Nucleus accumbens (tissue), 56 donors: ENCODE measurements at regions not wholly inside any gene's neighbourhood (a gene's known extent, or its start where the extent isn't known, plus 50 kb on each side); places are given as distances from the start of the nearest gene placed in this dataset.
"Not testable (repeated sequence)": the region's sequence is repeated elsewhere in the genome, so short reads cannot be mapped to it uniquely, and the experiment has no call there.

ENCODE experiments used
- DNase-seq, 56 donors: peaks; one replicate each; lab custom pipeline; 2025; lab: John Stamatoyannopoulos, UW

DNA sequence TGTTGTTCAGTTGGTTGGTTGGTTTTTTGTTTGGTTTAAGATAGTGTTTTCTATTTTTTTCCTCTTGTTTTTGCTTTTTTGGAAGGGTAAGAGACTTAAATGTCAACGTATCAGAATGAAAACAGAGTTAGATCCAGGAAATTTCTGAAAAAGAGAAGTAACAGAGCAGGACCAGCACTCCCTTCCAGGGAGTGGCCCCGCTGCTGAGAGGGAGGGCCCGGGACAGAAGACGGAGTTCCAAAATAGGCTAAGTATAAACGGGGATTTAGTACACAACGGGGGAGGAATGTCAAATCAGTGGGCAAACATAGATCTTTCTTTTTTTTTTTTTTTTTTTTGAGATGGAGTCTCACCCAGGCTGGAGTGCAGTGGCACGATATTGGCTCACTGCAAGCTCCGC lies 92.7 kb upstream of the RUFY1 start:
- DNase-seq = no peak

DNA sequence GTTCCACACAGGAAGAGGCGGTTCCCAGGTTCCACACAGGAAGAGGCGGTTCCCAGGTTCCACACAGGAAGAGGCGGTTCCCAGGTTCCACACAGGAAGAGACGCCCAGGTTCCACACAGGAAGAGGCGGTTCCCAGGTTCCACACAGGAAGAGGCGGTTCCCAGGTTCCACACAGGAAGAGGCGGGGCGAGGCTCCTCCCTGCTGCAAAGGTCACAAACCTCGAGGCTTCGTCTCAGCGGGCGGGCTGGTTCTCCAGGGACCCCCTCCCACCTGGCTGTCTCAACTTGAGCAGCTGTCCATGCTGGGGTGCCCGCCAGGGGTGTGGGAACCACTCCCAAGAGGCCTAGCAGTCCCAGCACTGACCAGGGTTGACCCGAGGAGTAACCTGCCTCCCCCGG lies 94.3 kb upstream of the RUFY1 start:
- DNase-seq = not testable (repeated sequence)

DNA sequence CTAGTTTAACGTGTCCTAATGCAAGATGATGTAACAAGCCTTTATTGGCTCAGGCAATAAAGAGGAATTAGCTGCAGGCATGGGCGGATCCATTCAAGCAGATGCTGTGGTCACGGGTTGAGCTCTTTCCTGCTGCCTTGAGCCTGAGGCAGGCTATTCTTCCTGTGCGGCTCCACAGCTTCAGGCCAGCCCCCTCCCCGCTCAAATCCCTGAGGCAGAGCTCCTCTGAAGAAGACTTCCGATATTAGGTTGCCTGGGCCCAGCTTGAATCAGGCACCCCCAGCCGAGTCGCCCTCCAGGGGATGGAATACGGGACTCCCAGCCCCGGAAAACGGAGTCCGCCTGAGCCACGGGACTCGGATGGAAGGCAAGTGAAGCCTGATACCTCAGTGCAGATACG lies 95.0 kb upstream of the RUFY1 start:
- no peak for DNase-seq

DNA sequence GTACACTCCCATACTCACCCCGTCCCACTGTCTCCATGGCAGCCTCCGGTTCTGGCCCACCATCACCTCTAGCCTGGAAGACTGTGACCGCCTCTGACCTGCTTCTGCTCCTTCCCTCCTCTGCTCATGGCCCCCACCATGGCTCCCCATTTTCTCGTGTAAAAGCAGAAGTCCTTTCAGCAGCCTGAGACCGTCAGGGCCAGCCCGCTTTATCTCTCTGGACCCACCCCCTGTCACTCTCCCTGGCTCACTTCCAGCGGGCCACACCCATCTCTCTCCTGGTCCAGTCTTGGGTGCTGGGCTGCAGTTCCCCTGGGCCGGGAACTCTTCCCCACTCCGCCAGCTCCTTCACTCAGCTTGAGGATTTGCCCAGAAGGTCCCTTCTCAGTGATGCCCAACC lies 96.0 kb upstream of the RUFY1 start:
- no peak for DNase-seq

DNA sequence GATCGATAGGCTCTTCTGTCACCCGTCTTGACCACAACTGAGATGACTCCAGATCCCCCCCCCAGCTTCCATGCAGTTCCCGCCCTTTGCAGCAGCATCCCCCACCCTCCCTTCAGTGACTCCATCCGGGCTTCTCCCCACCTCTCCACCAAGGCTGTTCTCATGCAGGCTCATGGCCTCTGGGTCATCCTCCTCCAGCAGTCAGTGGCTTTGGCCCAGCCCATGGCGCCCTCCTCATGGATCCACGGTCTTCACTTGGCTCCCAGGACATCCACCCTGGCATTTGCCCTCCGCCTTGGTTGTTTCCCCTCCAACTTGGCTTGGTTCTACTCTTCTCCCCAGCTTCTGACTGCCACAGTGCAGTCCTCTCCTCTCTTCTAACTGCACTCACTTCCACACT lies 96.7 kb upstream of the RUFY1 start:
- DNase-seq = no peak

DNA sequence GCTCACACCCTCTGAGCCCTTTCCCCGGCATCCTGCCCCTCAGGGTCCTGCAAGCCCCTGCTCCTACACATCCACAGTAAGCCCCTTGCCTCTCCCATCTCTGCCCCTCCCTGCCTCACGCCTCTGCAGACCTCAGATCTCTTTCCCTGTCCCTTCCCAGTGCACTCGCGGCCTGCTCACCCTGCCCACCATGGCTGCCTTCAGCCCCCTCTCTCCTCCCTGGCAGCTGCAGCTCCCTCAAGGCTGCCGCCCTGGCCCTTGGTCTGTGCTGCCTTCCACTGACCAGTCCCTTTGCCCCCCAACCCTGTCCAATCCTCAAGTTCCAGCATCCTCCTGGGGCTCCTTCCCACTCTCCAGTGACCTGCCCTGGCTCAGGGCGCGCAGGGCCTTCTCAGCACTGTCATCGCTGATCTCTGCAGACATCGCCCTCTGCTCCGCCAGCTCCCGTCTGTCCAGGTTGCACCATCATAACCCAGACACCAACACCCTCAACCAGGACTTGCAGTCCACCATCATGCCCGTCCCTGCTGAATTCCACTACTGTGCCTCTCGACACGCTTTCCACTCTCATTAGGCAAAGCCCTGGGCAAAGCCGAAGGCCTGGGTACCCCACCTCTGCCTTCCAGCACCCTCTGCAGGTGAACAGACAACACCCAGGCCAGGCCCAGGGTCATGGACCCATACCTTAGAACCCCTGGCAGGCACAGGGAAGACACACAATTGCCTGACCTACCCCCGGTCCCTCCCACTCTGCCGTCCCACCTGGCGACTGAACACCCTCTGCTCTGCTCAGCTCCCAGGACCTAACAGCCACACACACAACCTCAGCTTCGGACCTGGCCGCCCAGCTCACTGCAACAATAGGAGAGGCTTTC lies 97.8 kb upstream of the RUFY1 start:
- no peak for DNase-seq

DNA sequence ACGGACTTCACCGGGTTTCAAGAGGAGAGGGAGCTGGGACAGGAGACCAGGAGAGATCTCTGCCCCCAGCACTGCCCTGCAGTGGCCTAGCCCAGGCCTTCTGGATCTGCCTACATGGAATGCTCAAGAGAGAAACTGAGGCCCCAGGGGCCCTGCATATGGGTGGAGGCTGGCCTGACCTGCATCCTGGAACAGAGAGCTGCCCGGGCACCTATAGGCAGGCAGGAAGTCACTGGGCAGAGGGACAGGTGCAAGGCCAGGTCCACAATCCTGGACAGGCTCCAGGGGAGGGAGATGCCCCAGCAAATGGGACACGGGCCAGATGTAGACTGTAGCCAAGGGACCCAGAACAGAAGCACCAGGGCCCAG lies 98.5 kb upstream of the RUFY1 start:
- no peak for DNase-seq

DNA sequence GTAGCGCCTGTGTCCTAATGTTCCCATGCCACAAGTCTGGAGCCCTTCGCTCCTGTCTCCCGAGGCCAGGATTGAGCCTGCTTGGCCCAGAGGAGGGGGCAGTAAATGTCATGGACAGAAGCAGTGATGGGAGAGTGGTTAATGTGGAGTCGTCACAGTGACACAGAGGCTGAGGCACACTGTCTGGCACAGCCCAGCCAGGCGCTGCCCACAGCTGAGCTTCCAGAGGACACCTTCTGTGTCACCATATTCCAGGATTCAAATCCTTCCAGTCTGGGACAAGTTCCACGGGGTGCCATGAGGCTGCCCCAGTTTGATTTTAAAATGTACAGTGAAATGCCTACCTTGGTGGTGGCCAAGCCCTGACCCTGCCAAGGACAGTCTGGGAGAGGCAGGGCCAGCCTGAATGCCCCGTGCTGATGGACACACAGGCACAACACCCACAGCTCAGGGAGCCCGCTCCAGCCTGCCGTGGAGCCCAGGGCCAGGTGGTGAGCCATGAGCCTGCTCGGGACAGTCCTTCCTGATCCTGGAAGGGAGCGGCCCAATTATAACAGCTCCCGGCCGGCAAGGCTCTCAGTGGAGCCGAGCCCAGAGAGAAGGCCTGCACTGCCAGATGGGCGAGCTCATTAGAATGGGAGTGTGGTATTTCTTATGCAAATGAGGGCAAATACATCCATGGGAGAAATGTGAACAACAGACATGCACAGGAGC lies 99.1 kb upstream of the RUFY1 start:
- no peak for DNase-seq

DNA sequence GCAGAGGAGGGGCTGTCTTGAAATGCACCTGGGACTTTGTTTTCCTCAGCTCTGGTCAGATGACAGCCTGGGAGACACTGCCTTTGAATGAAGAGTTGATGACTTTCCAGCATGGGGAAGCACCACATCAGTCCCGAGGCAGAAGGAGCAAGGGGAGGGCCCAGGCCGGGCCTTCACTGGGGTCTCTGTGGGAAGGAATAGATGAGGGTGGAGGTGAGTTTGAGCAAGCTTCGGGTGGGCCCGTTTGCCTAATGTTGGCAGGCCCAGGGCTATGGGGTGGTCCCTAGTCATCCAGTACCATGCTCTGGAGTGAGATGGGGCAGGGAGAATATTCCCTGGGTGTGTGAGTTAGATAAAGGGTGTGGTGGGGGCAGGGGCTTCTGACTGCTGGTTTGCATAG lies 100.4 kb upstream of the RUFY1 start:
- DNase-seq = not testable (repeated sequence)

DNA sequence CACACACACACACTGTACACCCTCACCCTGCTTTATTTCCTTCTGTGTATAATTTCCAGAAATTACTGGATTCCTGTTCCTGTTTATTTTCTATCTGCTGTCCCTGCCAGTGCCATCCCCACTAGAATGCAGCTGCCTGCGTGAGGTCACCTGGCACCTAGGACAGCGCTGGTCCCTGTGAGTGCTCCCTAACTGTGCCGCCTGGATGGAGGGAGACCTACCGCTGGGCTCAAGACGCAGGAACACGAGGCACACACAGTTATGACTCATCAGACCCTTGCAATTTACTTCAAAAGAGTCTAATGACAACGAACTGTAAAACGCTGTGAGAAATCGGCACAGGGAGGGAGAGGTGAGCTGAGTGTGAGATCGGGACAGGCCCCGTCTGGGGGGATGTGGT lies 102.1 kb upstream of the RUFY1 start:
- DNase-seq = not testable (repeated sequence)

DNA sequence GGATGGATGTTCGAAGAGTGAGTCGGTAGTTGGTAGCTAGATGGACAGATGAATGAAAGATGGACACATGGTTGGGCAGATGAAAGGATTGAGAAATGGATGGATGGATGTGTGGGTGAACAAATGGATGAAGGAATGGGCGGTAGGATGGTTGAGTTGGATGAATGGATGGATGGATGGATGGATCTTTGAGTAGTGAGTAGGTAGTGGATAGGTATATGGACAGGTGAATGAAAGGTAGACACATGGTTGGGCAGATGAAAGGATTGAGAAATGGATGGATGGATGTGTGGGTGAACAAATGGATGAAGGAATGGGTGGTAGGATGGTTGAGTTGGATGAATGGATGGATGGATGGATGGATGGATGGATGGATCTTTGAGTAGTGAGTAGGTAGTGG lies 97.0 kb upstream of the ADAMTS2 start:
- not testable (repeated sequence) for DNase-seq

DNA sequence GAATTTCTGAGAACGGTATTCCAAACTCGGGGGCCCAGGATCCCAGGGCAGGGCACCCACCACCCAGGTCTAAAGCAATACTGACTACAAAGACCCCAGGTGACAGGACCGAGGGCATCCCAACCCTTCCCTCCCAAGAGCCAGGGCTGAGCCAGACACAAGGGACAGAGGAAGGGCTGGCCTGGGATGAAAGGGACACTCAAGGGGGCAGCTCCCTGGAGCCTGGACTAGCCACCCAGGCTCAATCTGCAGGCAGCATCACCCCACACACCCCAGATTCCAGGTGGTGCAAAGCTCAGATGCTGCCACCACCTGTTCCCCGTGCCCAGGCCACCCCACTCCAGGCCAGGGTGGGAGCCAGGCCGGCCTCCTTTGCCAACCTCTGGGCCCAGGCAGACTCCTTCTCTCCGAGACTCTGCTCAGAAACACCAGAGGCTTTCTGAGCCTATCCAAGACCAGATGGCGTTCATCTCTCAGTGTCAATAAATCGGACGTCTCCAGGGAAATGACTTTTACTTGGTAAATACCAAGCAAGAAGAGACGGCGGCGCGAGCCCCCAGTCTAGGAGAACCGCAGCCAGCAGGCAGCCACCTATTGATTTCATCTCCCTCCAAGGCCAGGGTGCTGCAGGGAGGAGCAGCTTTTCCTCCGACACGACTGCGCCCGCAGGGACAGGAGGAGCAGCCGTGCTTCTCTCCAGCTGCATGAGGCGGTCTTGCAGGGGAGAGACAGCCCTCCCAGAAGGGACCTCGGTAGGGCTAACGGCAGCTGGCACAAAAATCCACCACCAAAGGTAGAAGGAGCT lies 94.1 kb upstream of the ADAMTS2 start:
- DNase-seq = no peak

DNA sequence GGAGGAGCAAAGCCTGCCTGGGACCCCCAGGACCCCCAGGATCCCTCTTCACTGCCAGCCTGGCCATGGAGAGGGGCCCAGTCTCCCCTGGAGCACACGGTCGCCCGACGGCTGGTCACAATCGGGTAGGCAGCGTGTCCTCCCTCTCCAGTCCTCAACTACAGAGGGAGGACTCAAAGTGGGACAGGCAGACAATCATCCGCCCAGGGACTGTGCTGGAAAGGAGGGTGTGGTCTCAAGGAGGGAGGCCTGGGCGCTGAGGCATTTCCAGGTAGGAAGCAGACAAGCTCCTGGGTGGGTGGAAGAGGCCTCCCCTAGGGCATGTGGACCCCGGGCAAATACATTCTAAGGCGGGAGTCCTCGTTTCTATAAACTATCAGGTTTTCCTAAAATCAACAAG lies 93.2 kb upstream of the ADAMTS2 start:
- DNase-seq = no peak

DNA sequence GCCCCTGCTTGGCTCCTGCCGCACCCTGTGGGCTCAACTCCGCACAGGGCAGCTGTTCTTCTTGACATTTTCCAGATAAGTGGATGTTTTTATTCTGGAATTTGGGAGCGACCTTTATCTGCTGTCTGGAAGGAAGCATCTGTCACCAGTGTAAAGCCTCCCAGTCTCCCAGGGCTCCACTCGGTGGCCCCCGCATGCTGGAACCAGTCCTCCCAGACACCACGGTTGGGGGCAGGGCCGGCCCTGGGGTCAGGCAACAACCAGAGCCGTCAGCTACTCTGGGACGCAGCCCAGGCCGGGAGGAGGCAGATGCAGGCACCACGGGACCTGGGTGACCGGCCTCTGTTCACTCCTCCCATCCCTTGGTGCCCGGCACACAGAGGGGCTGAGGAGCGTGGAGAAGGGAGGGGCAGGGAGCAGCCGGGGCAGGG lies 92.8 kb upstream of the ADAMTS2 start:
- DNase-seq = no peak

DNA sequence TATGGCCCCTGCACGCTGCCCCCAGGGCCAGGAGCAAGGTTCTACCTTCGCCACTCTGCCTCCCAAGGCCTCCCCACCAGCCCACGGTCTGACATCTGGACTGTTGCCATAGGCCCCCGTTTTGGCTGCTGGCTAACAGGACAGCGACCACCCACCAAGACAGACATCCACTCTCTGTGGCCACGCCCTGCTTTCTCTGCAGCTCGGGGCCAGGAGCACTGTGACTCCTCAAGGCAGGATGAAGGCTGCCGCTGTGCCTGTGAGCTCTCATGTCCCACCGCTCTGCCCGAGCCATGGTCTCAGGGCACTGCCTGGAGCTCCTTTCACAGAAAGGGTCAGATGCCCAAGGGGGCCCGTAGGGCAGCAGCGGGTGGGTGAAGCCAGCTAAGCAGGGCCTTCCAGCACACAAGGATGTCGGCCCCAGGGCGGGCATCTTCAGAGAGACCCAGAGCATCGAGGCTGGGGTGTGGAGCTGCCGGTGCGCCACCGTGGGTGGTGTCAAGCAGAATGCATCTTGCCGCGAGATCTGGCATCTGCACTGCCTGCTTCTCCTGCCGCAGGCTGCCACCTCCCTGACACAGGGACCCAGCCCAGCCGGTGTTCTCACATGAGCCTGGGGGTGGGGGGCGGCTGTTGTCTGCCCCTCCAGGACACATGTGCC lies 92.2 kb upstream of the ADAMTS2 start:
- DNase-seq = no peak

DNA sequence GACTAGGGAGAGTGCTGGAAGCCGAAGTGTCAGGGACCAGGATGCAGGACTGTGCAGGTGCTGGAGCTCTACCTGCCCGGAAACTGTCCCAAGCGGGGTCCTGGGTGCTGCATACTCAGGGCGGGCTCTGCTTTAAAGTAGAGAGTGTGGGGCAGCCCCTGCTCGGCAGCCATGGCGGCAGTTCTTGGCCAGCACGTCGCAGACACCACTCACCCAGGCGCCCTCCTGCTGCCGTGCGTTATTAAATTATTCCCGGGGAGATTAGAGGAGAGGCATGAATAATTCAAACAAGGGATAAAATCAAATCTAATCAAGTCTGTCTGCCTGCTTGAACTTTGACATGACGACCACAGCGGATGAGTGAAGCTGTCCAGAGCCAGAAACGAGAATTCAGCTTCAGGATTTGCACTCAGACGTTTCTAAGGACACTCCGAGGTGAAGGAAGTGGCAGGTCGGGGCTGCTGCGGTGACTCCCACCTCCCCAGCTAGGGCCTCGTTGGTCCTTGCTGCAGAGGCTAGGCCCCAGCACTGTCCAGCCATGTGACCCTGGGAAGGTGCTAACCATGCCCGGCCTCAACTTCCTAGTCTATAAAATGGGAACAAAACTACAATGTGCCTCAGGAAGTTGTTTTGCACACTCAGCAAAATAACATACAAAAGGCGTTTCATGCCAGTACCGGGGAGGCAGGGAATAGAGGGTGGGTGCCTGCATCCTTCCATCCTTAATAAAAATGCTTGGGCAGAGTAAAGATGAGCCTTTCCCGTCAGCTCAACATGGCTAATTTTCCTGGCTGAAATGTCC lies 91.3 kb upstream of the ADAMTS2 start:
- DNase-seq = no peak

DNA sequence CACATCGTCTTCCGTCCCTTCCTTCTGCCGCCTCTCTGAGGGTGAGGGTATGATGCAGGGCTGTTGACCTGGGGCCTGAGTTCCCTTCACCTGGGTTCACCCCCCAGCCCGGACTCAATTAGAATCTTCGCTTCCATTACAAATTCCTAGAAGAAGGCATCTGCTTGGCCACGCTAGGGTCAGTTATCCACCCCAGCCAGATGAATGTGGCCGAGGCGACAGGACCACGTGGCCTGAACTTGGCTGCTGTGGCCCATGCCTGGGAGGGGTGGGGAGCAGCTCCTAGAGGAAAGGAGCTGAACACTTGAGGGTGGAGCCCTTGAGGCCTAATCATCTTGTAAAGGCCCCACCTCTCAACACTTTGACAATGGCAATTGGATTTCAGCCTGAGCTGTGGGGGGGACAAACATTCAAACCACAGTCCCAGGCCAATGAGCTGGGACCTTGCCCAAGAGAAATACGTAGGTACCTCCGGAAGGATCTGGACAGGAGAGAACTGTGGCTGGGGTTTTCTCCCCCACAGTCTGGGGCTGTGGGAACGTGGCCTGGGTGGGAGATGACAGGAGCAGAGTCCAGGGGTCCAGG lies 90.6 kb upstream of the ADAMTS2 start:
- no peak for DNase-seq

DNA sequence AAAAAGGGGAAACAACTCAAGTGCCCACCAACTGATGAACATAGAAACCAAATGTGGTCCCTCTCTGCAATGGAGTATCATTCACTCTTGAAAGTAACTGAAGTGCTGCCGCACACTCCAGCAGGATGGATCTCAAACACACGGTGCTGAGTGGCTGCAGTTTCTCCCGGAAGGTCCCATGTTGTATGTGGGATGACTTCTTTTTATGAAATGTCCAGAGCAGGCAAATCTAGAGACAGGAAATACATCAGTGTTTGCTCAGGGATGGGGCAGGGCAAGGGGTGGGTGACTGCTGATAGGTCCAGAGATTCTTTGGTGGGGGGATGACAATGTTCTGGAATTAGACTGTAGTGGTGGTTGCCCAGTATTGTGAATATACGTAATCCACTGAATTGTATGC lies 89.9 kb upstream of the ADAMTS2 start:
- no peak for DNase-seq

DNA sequence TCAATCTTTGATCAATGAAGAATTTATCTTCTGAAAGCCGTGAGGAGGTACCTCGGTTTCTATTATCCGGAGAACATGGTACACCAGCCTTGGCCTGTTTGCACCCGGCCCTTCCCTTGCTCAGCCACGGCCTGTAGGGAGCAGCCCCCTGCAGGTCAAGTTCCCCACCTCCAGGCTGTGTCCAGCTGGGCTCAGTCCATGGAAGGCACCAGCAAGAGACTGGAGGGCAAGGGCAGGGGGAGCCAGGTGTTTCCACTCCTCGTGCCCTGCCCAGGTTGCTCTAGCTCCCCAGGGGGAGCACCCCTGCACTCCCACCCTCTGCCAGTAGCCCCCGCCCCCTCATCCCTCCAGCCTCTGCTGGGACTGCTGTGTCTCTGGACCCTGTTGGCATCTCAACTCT lies 87.3 kb upstream of the ADAMTS2 start:
- no peak for DNase-seq
